HL-60 (cell line): ENCODE measurements at regions not wholly inside any gene's neighbourhood (a gene's known extent, or its start where the extent isn't known, plus 50 kb on each side); places are given as distances from the start of the nearest gene placed in this dataset.

ENCODE experiments used
- GABPA ChIP-seq: IDR thresholded peaks from 2 replicates; pipeline ENCODE4 v1.6.1; 2012; ENCODE audit warnings: low read depth
- POLR2AphosphoS5 ChIP-seq: IDR thresholded peaks from 2 replicates; pipeline ENCODE4 v1.6.1; 2012; ENCODE audit warnings: low read depth
- SPI1 ChIP-seq: IDR thresholded peaks from 2 replicates; pipeline ENCODE4 v1.6.1; 2012; ENCODE audit warnings: low read depth, mild to moderate bottlenecking, borderline replicate concordance
- TF ChIP-seq, protein P1 (sequence below): IDR thresholded peaks from one replicate; pipeline ENCODE4 v1.5.1; 2011; ENCODE audit warnings: low read length, control low read depth, inconsistent platforms; ENCODE audit not compliant: insufficient read depth
- TF ChIP-seq, protein P2 (sequence below): IDR thresholded peaks from 2 replicates; pipeline ENCODE4 v1.6.1; 2012; ENCODE audit warnings: low read depth; ENCODE audit not compliant: insufficient replicate concordance

DNA sequence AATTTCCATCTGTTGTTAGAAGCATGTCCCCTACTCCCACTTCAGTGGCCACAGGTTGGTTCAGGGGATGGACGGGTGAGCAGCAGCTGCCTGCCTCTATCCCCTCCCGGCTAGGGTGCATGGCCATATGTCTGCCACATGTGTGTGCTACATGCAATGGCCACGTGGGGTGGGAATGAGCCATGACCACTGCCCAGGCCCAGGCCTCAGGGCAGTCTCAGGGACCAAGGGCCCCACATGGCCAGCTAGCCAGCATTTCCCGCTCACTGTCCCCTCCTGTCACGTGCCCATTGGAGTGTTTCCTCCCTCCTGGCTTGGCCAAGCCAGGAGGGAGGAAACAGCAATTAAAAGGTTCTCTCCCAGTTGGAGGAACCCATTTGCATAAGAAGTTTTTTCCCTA is 117.1 kb downstream of the KCNS3 start:
- TF ChIP-seq, protein P1, sequence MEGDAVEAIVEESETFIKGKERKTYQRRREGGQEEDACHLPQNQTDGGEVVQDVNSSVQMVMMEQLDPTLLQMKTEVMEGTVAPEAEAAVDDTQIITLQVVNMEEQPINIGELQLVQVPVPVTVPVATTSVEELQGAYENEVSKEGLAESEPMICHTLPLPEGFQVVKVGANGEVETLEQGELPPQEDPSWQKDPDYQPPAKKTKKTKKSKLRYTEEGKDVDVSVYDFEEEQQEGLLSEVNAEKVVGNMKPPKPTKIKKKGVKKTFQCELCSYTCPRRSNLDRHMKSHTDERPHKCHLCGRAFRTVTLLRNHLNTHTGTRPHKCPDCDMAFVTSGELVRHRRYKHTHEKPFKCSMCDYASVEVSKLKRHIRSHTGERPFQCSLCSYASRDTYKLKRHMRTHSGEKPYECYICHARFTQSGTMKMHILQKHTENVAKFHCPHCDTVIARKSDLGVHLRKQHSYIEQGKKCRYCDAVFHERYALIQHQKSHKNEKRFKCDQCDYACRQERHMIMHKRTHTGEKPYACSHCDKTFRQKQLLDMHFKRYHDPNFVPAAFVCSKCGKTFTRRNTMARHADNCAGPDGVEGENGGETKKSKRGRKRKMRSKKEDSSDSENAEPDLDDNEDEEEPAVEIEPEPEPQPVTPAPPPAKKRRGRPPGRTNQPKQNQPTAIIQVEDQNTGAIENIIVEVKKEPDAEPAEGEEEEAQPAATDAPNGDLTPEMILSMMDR = no peak
- no peak for TF ChIP-seq POLR2AphosphoS5
- TF ChIP-seq, protein P2, sequence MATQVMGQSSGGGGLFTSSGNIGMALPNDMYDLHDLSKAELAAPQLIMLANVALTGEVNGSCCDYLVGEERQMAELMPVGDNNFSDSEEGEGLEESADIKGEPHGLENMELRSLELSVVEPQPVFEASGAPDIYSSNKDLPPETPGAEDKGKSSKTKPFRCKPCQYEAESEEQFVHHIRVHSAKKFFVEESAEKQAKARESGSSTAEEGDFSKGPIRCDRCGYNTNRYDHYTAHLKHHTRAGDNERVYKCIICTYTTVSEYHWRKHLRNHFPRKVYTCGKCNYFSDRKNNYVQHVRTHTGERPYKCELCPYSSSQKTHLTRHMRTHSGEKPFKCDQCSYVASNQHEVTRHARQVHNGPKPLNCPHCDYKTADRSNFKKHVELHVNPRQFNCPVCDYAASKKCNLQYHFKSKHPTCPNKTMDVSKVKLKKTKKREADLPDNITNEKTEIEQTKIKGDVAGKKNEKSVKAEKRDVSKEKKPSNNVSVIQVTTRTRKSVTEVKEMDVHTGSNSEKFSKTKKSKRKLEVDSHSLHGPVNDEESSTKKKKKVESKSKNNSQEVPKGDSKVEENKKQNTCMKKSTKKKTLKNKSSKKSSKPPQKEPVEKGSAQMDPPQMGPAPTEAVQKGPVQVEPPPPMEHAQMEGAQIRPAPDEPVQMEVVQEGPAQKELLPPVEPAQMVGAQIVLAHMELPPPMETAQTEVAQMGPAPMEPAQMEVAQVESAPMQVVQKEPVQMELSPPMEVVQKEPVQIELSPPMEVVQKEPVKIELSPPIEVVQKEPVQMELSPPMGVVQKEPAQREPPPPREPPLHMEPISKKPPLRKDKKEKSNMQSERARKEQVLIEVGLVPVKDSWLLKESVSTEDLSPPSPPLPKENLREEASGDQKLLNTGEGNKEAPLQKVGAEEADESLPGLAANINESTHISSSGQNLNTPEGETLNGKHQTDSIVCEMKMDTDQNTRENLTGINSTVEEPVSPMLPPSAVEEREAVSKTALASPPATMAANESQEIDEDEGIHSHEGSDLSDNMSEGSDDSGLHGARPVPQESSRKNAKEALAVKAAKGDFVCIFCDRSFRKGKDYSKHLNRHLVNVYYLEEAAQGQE = no peak
- TF ChIP-seq GABPA = no peak
- TF ChIP-seq SPI1 = no peak
